Transverse colon (tissue), 4 donors: ENCODE measurements at regions not wholly inside any gene's neighbourhood (a gene's known extent, or its start where the extent isn't known, plus 50 kb on each side); places are given as distances from the start of the nearest gene placed in this dataset.

Experiments used
- CTCF ChIP-seq, 5 experiments: fragments of 200-600 bp in 3 of 5; fragments of 450-650 bp in 2 of 5; sonication (generic) in 3 of 5; IDR thresholded peaks; 1 replicate in 2 of 5; 2 replicates in 3 of 5; pipeline ENCODE4 v1.5.1; 2016 to 2017; ENCODE audit warnings: antibody characterized with exemption in 5 of 5, inconsistent platforms in 3 of 5, mild to moderate bottlenecking in 2 of 5, moderate library complexity in 1 of 5
- EP300 ChIP-seq: sonication (generic); formaldehyde crosslinking; IDR thresholded peaks from one replicate; pipeline ENCODE4 v1.6.1; 2017; ENCODE audit warnings: antibody characterized with exemption, low read depth
- POLR2A ChIP-seq: fragments of 450-650 bp; IDR thresholded peaks from one replicate; pipeline ENCODE4 v1.6.1; 2016; ENCODE audit warnings: antibody characterized with exemption, mild to moderate bottlenecking, moderate library complexity
- POLR2AphosphoS5 ChIP-seq, 3 donors: sonication (generic); formaldehyde crosslinking; IDR thresholded peaks; one replicate each; pipeline ENCODE4 v1.6.1; 2016; ENCODE audit warnings: antibody characterized with exemption in 3 of 3

GRCh38 chrX:131764216-131764615, 220.3 kb downstream of the OR13H1 start:
- TF ChIP-seq CTCF (IDR thresholded peaks at IDR 0.05), result no peak
- no peak for TF ChIP-seq POLR2A
- TF ChIP-seq POLR2AphosphoS5 (IDR thresholded peaks at IDR 0.05), result no peak
- TF ChIP-seq EP300, result no peak
